H9 (cell line): ENCODE measurements at regions not wholly inside any gene's neighbourhood (a gene's known extent, or its start where the extent isn't known, plus 50 kb on each side); places are given as distances from the start of the nearest gene placed in this dataset.

Source experiments
- DNase-seq: peaks from one replicate; pipeline ENCODE4 v3.0.0-alpha.2; 2017
- H2AFZ ChIP-seq: one replicate; pipeline ENCODE4 v1.6.1; 2013; ENCODE audit warnings: mild to moderate bottlenecking, low read length, control low read depth, moderate library complexity
- H2AK5ac ChIP-seq: 2 replicates; pipeline ENCODE4 v1.6.1; 2013; ENCODE audit warnings: low read length, control low read depth, mixed read lengths; ENCODE audit not compliant: insufficient read length
- H2BK120ac ChIP-seq: one replicate; pipeline ENCODE4 v1.6.1; 2013; ENCODE audit warnings: low read depth, mild to moderate bottlenecking, low read length, control low read depth, inconsistent platforms; ENCODE audit not compliant: poor library complexity, severe bottlenecking
- H2BK12ac ChIP-seq: 2 replicates; pipeline ENCODE4 v1.6.1; 2013; ENCODE audit warnings: low read length, control low read depth, mixed read lengths, low read depth; ENCODE audit not compliant: insufficient read length
- H2BK15ac ChIP-seq: 2 replicates; pipeline ENCODE4 v1.6.1; 2013; ENCODE audit warnings: low read depth, low read length, control low read depth
- H2BK20ac ChIP-seq: one replicate; pipeline ENCODE4 v1.6.1; 2013; ENCODE audit warnings: low read depth, mild to moderate bottlenecking, low read length, control low read depth, inconsistent platforms; ENCODE audit not compliant: poor library complexity, severe bottlenecking
- H2BK5ac ChIP-seq: 2 replicates; pipeline ENCODE4 v1.6.1; 2013; ENCODE audit warnings: low read length, control low read depth, mixed read lengths; ENCODE audit not compliant: insufficient read length
- H3K14ac ChIP-seq: 2 replicates; pipeline ENCODE4 v1.6.1; 2013; ENCODE audit warnings: low read length, control low read depth; ENCODE audit not compliant: insufficient read depth
- H3K18ac ChIP-seq: 2 replicates; pipeline ENCODE4 v1.6.1; 2013; ENCODE audit warnings: low read depth, mild to moderate bottlenecking, mixed read lengths, low read length, control low read depth; ENCODE audit not compliant: insufficient read length
- H3K23ac ChIP-seq: 2 replicates; pipeline ENCODE4 v1.6.1; 2013; ENCODE audit warnings: low read length, control low read depth, mixed read lengths, low read depth; ENCODE audit not compliant: insufficient read length
- H3K23me2 ChIP-seq: 2 replicates; pipeline ENCODE4 v1.6.1; 2013; ENCODE audit warnings: low read depth, mild to moderate bottlenecking, mixed read lengths, low read length, control low read depth; ENCODE audit not compliant: insufficient read length, poor library complexity, severe bottlenecking
- H3K27ac ChIP-seq: 2 replicates; pipeline ENCODE4 v1.5.1; 2013; ENCODE audit warnings: low read length, control low read depth, mixed read lengths, low read depth; ENCODE audit not compliant: insufficient read length
- H3K27me3 ChIP-seq: 2 replicates; pipeline ENCODE4 v1.6.1; 2013; ENCODE audit warnings: low read length, control low read depth, inconsistent platforms; ENCODE audit not compliant: insufficient read depth
- H3K4ac ChIP-seq: 2 replicates; pipeline ENCODE4 v1.6.1; 2013; ENCODE audit warnings: low read depth, mild to moderate bottlenecking, control low read depth, inconsistent platforms, low read length, moderate library complexity
- H3K4me1 ChIP-seq: 2 replicates; pipeline ENCODE4 v1.6.1; 2013; ENCODE audit warnings: low read length, control low read depth, inconsistent platforms; ENCODE audit not compliant: insufficient read depth
- H3K4me2 ChIP-seq: 2 replicates; pipeline ENCODE4 v1.6.1; 2013; ENCODE audit warnings: low read length, control low read depth, mixed read lengths; ENCODE audit not compliant: insufficient read length, insufficient read depth
- H3K56ac ChIP-seq: 2 replicates; pipeline ENCODE4 v1.6.1; 2013; ENCODE audit warnings: low read depth, mild to moderate bottlenecking, mixed read lengths, low read length, control low read depth; ENCODE audit not compliant: insufficient read length
- H3K79me1 ChIP-seq: 2 replicates; pipeline ENCODE4 v1.6.1; 2013; ENCODE audit warnings: low read depth, mild to moderate bottlenecking, moderate library complexity, low read length, control low read depth, inconsistent platforms; ENCODE audit not compliant: insufficient read depth, poor library complexity, severe bottlenecking
- H3K79me2 ChIP-seq: 2 replicates; pipeline ENCODE4 v1.6.1; 2013; ENCODE audit warnings: low read length, control low read depth, inconsistent platforms; ENCODE audit not compliant: insufficient read depth
- H3K9ac ChIP-seq: 2 replicates; pipeline ENCODE4 v1.6.1; 2013; ENCODE audit warnings: low read length, control low read depth, mixed read lengths; ENCODE audit not compliant: insufficient read length; ENCODE audit errors: extremely low read depth
- H3K9me3 ChIP-seq: one replicate; pipeline ENCODE4 v1.6.1; 2013; ENCODE audit warnings: low read depth, low read length, inconsistent platforms; ENCODE audit not compliant: control insufficient read depth
- H3T11ph ChIP-seq: one replicate; pipeline ENCODE4 v1.6.1; 2013; ENCODE audit warnings: mild to moderate bottlenecking, low read length, control low read depth, inconsistent platforms
- H4K20me1 ChIP-seq: one replicate; pipeline ENCODE4 v1.6.1; 2013; ENCODE audit not compliant: control insufficient read depth, insufficient read length, insufficient read depth
- H4K5ac ChIP-seq: 2 replicates; pipeline ENCODE4 v1.6.1; 2013; ENCODE audit warnings: low read depth, mild to moderate bottlenecking, mixed read lengths, low read length, control low read depth; ENCODE audit not compliant: insufficient read length
- H4K8ac ChIP-seq: replicated peaks from 2 replicates; pipeline ENCODE4 v1.6.1; 2013; ENCODE audit warnings: low read length, control low read depth, mixed read lengths, low read depth; ENCODE audit not compliant: insufficient read length
- H4K91ac ChIP-seq: 2 replicates; pipeline ENCODE4 v1.6.1; 2013; ENCODE audit warnings: low read depth, mild to moderate bottlenecking, moderate library complexity, mixed read lengths, low read length, control low read depth; ENCODE audit not compliant: insufficient read length
- H3K27ac Mint-ChIP-seq, 3 experiments: 2 replicates in 2 of 3; 3 replicates in 1 of 3; pipeline ENCODE4 v1.8.0; 2020 to 2021; ENCODE audit warnings: mixed read lengths in 3 of 3, mild to moderate bottlenecking in 1 of 3, moderate library complexity in 1 of 3
- H3K27me3 Mint-ChIP-seq: 2 replicates; pipeline ENCODE4 v1.8.0; 2021; ENCODE audit warnings: low read depth, mild to moderate bottlenecking, moderate library complexity, mixed read lengths
- H3K36me3 Mint-ChIP-seq, 3 experiments: 2 replicates in 2 of 3; 3 replicates in 1 of 3; pipeline ENCODE4 v1.8.0; 2020 to 2021; ENCODE audit warnings: low read depth in 3 of 3, mixed read lengths in 3 of 3; ENCODE audit not compliant: insufficient read depth in 1 of 3
- H3K4me1 Mint-ChIP-seq, 2 experiments: 2 replicates each; pipeline ENCODE4 v1.8.0; 2020; ENCODE audit warnings: mixed read lengths in 2 of 2
- H3K4me3 Mint-ChIP-seq, 2 experiments: 2 replicates in 1 of 2; 3 replicates in 1 of 2; pipeline ENCODE4 v1.8.0; 2020 to 2021; ENCODE audit warnings: mild to moderate bottlenecking in 2 of 2, mixed read lengths in 2 of 2, moderate library complexity in 1 of 2
- H3K9me3 Mint-ChIP-seq, 2 experiments: 2 replicates in 1 of 2; 3 replicates in 1 of 2; pipeline ENCODE4 v1.8.0; 2020; ENCODE audit warnings: mild to moderate bottlenecking in 2 of 2, mixed read lengths in 2 of 2, moderate library complexity in 1 of 2
- CTCF ChIP-seq: fragments of 200-600 bp; sonication (generic); conservative IDR thresholded peaks from 3 replicates; pipeline ENCODE4 v1.8.0; 2021; ENCODE audit warnings: antibody characterized with exemption, mild to moderate bottlenecking
- WGBS: extraction: QIAGEN DNeasy Blood & Tissue Kit; methylation state at CpG from one replicate; pipeline ENCODE4 v1.1.7; 2013; ENCODE audit warnings: missing lambda C conversion rate, low lambda C conversion rate, mixed read lengths; ENCODE audit not compliant: insufficient read length; ENCODE audit errors: extremely low coverage; 5-methylcytosine and 5-hydroxymethylcytosine counted together

DNA sequence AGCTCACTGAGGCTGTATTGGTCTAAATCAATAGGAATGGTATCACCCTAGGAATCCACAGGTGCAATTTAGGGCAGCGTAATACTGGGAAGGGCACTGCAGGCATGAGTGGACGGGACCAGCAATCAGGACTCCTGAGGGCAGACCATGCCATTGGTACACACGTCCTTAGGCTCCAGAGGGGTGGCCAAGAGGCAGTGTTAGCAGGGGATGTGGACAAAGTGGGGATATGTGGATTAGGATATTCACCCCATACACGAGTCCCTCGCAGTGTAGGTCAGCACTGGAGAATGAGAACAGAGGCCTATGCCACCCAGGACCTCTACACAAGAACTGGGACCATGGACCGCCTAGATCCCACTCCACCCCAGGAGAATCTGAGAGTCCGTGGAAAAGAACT, 389.8 kb downstream of the BCL11A start:
- Histone ChIP-seq H4K8ac (no peak overlapping the region), H3K23me2 (peaks cover 3% of the 10 kb centered on the region), H3K9ac (no peak overlapping the region), H3K56ac (no peak overlapping the region), H2AK5ac (no peak overlapping the region), H2AFZ (no peak overlapping the region), H3K18ac (no peak overlapping the region), H4K5ac (no peak overlapping the region), H4K20me1 (no peaks in the 10 kb centered on the region), H3K23ac (no peak overlapping the region), H4K91ac (no peak overlapping the region), H2BK15ac (no peak overlapping the region), H2BK20ac (no peak overlapping the region), H3K79me2 (no peaks in the 10 kb centered on the region), H2BK5ac (no peak overlapping the region), H3K4ac (no peak overlapping the region), H2BK12ac (no peak overlapping the region), H3T11ph (no peak overlapping the region), H3K4me1 (no peaks in the 10 kb centered on the region), H3K14ac (no peak overlapping the region), H3K27ac (no peak overlapping the region), H3K79me1 (no peaks in the 10 kb centered on the region), H3K27me3 (no peaks in the 10 kb centered on the region), H3K9me3 (no peaks in the 10 kb centered on the region), H2BK120ac (no peak overlapping the region), H3K4me2 (no peak overlapping the region)
- Mint-ChIP-seq H3K4me1 (no peaks in the 10 kb centered on the region), H3K9me3 (no peaks in the 10 kb centered on the region), H3K4me3 (no peak overlapping the region), H3K36me3 (no peaks in the 10 kb centered on the region), H3K27ac (no peak overlapping the region), H3K27me3 (no peaks in the 10 kb centered on the region; the same call in 1 of the 2 replicates)
- WGBS = no CpG with 5 or more reads among the region's 7 CpGs
- no peak for DNase-seq
- TF ChIP-seq CTCF = no peak
